ENCODE measurements at regions not wholly inside any gene's neighbourhood (a gene's known extent, or its start where the extent isn't known, plus 50 kb on each side); places are given as distances from the start of the nearest gene placed in this dataset.
"Not testable (repeated sequence)": the region's sequence is repeated elsewhere in the genome, so short reads cannot be mapped to it uniquely, and the experiment has no call there.

- Mint-ChIP-seq H3K9me3 (ENCODE audit: low read depth) (no peaks in the 10 kb centered on the region), H3K36me3 (ENCODE audit: low read depth) (no peaks in the 10 kb centered on the region), H3K27ac (ENCODE audit: unreplicated experiment) (no peak overlapping the region), H3K4me3 (ENCODE audit: unreplicated experiment) (no peak overlapping the region), H3K4me1 (ENCODE audit: low read depth) (no peaks in the 10 kb centered on the region), H3K27me3 (ENCODE audit: low read depth) (peaks cover 6% of the 10 kb centered on the region)
- no peak for TF ChIP-seq CTCF (IDR thresholded peaks at IDR 0.05)
- DNase-seq (ENCODE audit: low spot score) = no peak
Observed at GRCh38 chr6:95740157-95740556, 162.8 kb downstream of the MANEA start.

- Mint-ChIP-seq H3K27ac (ENCODE audit: unreplicated experiment) (no peak overlapping the region), H3K27me3 (ENCODE audit: low read depth) (peaks cover 12% of the 10 kb centered on the region), H3K9me3 (ENCODE audit: low read depth) (no peaks in the 10 kb centered on the region), H3K4me3 (ENCODE audit: unreplicated experiment) (no peak overlapping the region), H3K36me3 (ENCODE audit: low read depth) (no peaks in the 10 kb centered on the region), H3K4me1 (ENCODE audit: low read depth) (no peaks in the 10 kb centered on the region)
- no peak for DNase-seq (ENCODE audit: low spot score)
- TF ChIP-seq CTCF (IDR thresholded peaks at IDR 0.05) = no peak
Observed at GRCh38 chr6:95741045-95741444, 163.7 kb downstream of the MANEA start.

DNA sequence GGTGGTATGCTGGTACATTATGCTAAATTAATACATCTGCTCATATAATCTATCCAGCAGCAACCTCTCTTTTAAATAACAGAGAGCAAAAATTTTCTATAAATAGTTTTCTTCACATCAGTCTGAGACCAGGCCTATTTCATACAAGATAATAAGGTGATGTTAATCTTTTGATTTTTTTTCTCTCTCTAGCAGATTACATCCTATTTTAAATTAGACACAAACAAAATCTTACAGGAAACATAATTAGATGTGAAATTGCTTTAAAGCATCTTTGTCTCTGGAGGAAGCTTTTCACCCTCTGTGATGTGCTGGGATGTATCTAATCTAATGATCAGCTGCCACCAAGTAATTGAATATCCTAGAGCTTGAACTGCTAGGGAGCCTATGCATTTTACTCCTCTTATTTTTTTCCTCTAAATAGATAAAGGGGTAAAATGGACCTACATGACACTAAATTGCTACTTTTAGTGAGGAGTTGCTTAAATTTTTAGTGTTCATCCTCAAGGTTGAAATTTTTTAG, 165.5 kb downstream of the MANEA start:
- Mint-ChIP-seq H3K9me3 (ENCODE audit: low read depth) (no peaks in the 10 kb centered on the region), H3K27ac (ENCODE audit: unreplicated experiment) (no peak overlapping the region), H3K36me3 (ENCODE audit: low read depth) (no peaks in the 10 kb centered on the region), H3K27me3 (ENCODE audit: low read depth) (peaks cover 10% of the 10 kb centered on the region), H3K4me1 (ENCODE audit: low read depth) (no peaks in the 10 kb centered on the region), H3K4me3 (ENCODE audit: unreplicated experiment) (no peak overlapping the region)
- no peak for DNase-seq (ENCODE audit: low spot score)
- TF ChIP-seq CTCF (IDR thresholded peaks at IDR 0.05) = no peak

GRCh38 chr6:95743591-95743990, 166.3 kb downstream of the MANEA start:
- Mint-ChIP-seq H3K4me1 (ENCODE audit: low read depth) (no peaks in the 10 kb centered on the region), H3K27me3 (ENCODE audit: low read depth) (peaks cover 10% of the 10 kb centered on the region), H3K27ac (ENCODE audit: unreplicated experiment) (no peak overlapping the region), H3K36me3 (ENCODE audit: low read depth) (no peaks in the 10 kb centered on the region), H3K9me3 (ENCODE audit: low read depth) (no peaks in the 10 kb centered on the region), H3K4me3 (ENCODE audit: unreplicated experiment) (no peak overlapping the region)
- no peak for DNase-seq (ENCODE audit: low spot score)
- no peak for TF ChIP-seq CTCF (IDR thresholded peaks at IDR 0.05)

GRCh38 chr6:95758236-95759069, 181.1 kb downstream of the MANEA start:
- H3K4me1 Mint-ChIP-seq (ENCODE audit: low read depth); H3K9me3 Mint-ChIP-seq (ENCODE audit: low read depth); H3K36me3 Mint-ChIP-seq (ENCODE audit: low read depth); H3K27me3 Mint-ChIP-seq (ENCODE audit: low read depth); H3K27ac Mint-ChIP-seq (ENCODE audit: unreplicated experiment); H3K4me3 Mint-ChIP-seq (ENCODE audit: unreplicated experiment); DNase-seq (ENCODE audit: low spot score): not testable (repeated sequence)

Data from chondrocyte (in vitro differentiated cells).